Adrenal gland (tissue), 9 donors: ENCODE measurements at regions not wholly inside any gene's neighbourhood (a gene's known extent, or its start where the extent isn't known, plus 50 kb on each side); places are given as distances from the start of the nearest gene placed in this dataset.

ENCODE experiments used
- DNase-seq, 7 donors: peaks; one replicate each; pipeline ENCODE4 v3.0.0-alpha.2; 2019 to 2020
- H3K27ac ChIP-seq, 5 donors: fragments of 200-600 bp; sonication (generic) in 4 of 5; 1 replicate in 3 of 5; 2 replicates in 2 of 5; pipeline versions ENCODE4 v1.5.1 to v1.8.0; 2016 to 2020; ENCODE audit warnings: mild to moderate bottlenecking in 1 of 5
- H3K27me3 ChIP-seq: fragments of 200-600 bp; 2 replicates; pipeline ENCODE4 v1.8.0; 2021
- H3K36me3 ChIP-seq, 2 donors: fragments of 200-600 bp; replicated peaks in 1 of 2; 1 replicate in 1 of 2; 2 replicates in 1 of 2; pipeline versions ENCODE4 v1.5.1 to v1.8.0; 2018 to 2022
- H3K4me1 ChIP-seq, 2 donors: fragments of 200-600 bp; replicated peaks in 1 of 2; 1 replicate in 1 of 2; 2 replicates in 1 of 2; pipeline versions ENCODE4 v1.5.1 to v1.8.0; 2018 to 2021
- H3K4me3 ChIP-seq, 4 donors: fragments of 200-600 bp; sonication (generic) in 3 of 4; one replicate each; pipeline ENCODE4 v1.5.1; 2016 to 2018
- H3K9me3 ChIP-seq, 3 donors: fragments of 200-600 bp; sonication (generic) in 1 of 3; replicated peaks in 1 of 3; 1 replicate in 2 of 3; 2 replicates in 1 of 3; pipeline versions ENCODE4 v1.5.1 to v1.8.0; 2016 to 2021
- CTCF ChIP-seq, 6 experiments: fragments of 450-650 bp in 4 of 6; fragments of 200-600 bp in 2 of 6; sonication (generic) in 1 of 6; IDR thresholded peaks; 1 replicate in 5 of 6; 2 replicates in 1 of 6; pipeline versions ENCODE4 v1.5.1 to v1.8.0; 2016 to 2021; ENCODE audit warnings: antibody characterized with exemption in 6 of 6, mild to moderate bottlenecking in 2 of 6, moderate library complexity in 1 of 6
- POLR2A ChIP-seq, 2 donors: fragments of 450-650 bp; IDR thresholded peaks; one replicate each; pipeline ENCODE4 v1.6.1; 2017; ENCODE audit warnings: antibody characterized with exemption in 2 of 2, mild to moderate bottlenecking in 2 of 2, moderate library complexity in 1 of 2
- WGBS, 4 donors: extraction: QIAGEN DNeasy Blood & Tissue Kit in 2 of 4; methylation state at CpG; one replicate each; pipeline versions ENCODE4 v1.1.5 to v1.1.7; 2013 to 2017; 5-methylcytosine and 5-hydroxymethylcytosine counted together
- intact Hi-C, 2 donors: fragments of 100-400 bp; cut with DNase I; formaldehyde crosslinking; loops; one replicate each; pipeline versions ENCODE4 v1.14.1 to v1.15.0; 2022 to 2023
- donor health status: healthy with polysubstance abuse.
- donor health status: Bipolar disorder and iron deficiency.
- donor health status: DM: yes; HTN: yes; CAD: no.
- donor health status: DM: no; HTN: no; CAD: no.
- donor health status: DM: no; HTN: no; CAD: no.

GRCh38 chr2:217614096-217614495 lies 388.7 kb downstream of the TNS1 start:
- Histone ChIP-seq H3K27ac (no peak overlapping the region), H3K4me1 (no peaks in the 10 kb centered on the region), H3K9me3 (no peaks in the 10 kb centered on the region), H3K27me3 (no peaks in the 10 kb centered on the region), H3K4me3 (no peak overlapping the region), H3K36me3 (no peaks in the 10 kb centered on the region)
- intact Hi-C loops: no loop called here
- TF ChIP-seq POLR2A (IDR thresholded peaks at IDR 0.05) (no peak), CTCF (IDR thresholded peaks at IDR 0.05) (no peak)
- DNase-seq: no peak
- WGBS, 4 donors: 87 to 93% (median 90%) methylated on average over 4 of the region's 4 CpGs

GRCh38 chr2:217612920-217613319 lies 389.9 kb downstream of the TNS1 start:
- Histone ChIP-seq H3K27ac (no peak overlapping the region), H3K4me3 (no peak overlapping the region), H3K27me3 (no peaks in the 10 kb centered on the region), H3K36me3 (no peaks in the 10 kb centered on the region), H3K9me3 (no peaks in the 10 kb centered on the region), H3K4me1 (peaks cover 0 to 7% of the 10 kb centered on the region in 2 donors)
- TF ChIP-seq POLR2A (IDR thresholded peaks at IDR 0.05): no peak
- no peak for TF ChIP-seq CTCF (IDR thresholded peaks at IDR 0.05)
- intact Hi-C loops: no loop called here
- WGBS, 4 donors: 94 to 98% (median 97%) methylated on average over 3 to 9 of the region's 9 CpGs
- no peak for DNase-seq

GRCh38 chr2:217612211-217612610 lies 390.6 kb downstream of the TNS1 start:
- no peak for DNase-seq
- Histone ChIP-seq H3K36me3 (no peaks in the 10 kb centered on the region), H3K9me3 (no peaks in the 10 kb centered on the region), H3K27ac (no peak overlapping the region), H3K4me1 (peaks cover 0 to 13% of the 10 kb centered on the region in 2 donors), H3K4me3 (no peak overlapping the region), H3K27me3 (no peaks in the 10 kb centered on the region)
- intact Hi-C loops: no loop called here
- TF ChIP-seq CTCF (IDR thresholded peaks at IDR 0.05) (no peak), POLR2A (IDR thresholded peaks at IDR 0.05) (no peak)
- WGBS, 4 donors: 77 to 94% (median 91%) methylated on average over 3 of the region's 3 CpGs

GRCh38 chr2:217611626-217612127 lies 391.1 kb downstream of the TNS1 start:
- TF ChIP-seq CTCF (IDR thresholded peaks at IDR 0.05) (no peak), POLR2A (IDR thresholded peaks at IDR 0.05) (no peak)
- Histone ChIP-seq H3K27ac (no peak overlapping the region), H3K4me3 (no peak overlapping the region), H3K9me3 (no peaks in the 10 kb centered on the region), H3K27me3 (no peaks in the 10 kb centered on the region), H3K4me1 (peaks cover 0 to 13% of the 10 kb centered on the region in 2 donors), H3K36me3 (no peaks in the 10 kb centered on the region)
- intact Hi-C loops: no loop called here
- 95 to 100% (median 97%) methylated on average over 3 to 5 of the region's 5 CpGs for WGBS, 4 donors
- DNase-seq: no peak
